Calu3 (cell line): ENCODE measurements at regions not wholly inside any gene's neighbourhood (a gene's known extent, or its start where the extent isn't known, plus 50 kb on each side); places are given as distances from the start of the nearest gene placed in this dataset.

ENCODE experiments used
- BruUV-seq: library from RNA; stranded (reverse); fragments of 400-500 nt; replicated peaks from 2 replicates; lab custom pipeline; 2021; lab: Mats Ljungman, UMichigan
- CTCF ChIA-PET: fragments of 300-600 bp; sonication (Branson Sonifier 250); formaldehyde crosslinking; loops from one replicate; lab custom pipeline; 2022; ENCODE audit warnings: antibody characterized with exemption; lab: Charles Lee
- DNase-seq: peaks from one replicate; pipeline ENCODE4 v3.0.0; 2022
- H3K27ac Mint-ChIP-seq: one replicate; pipeline ENCODE4 v1.8.0; 2022; ENCODE audit warnings: mixed read lengths; ENCODE audit not compliant: unreplicated experiment
- H3K27me3 Mint-ChIP-seq: one replicate; pipeline ENCODE4 v1.8.0; 2022; ENCODE audit warnings: mixed read lengths; ENCODE audit not compliant: unreplicated experiment
- H3K36me3 Mint-ChIP-seq: one replicate; pipeline ENCODE4 v1.8.0; 2022; ENCODE audit warnings: mild to moderate bottlenecking, moderate library complexity, mixed read lengths; ENCODE audit not compliant: insufficient read depth, unreplicated experiment
- H3K4me1 Mint-ChIP-seq: one replicate; pipeline ENCODE4 v1.8.0; 2022; ENCODE audit warnings: mild to moderate bottlenecking, low read depth, mixed read lengths; ENCODE audit not compliant: unreplicated experiment
- H3K4me3 Mint-ChIP-seq: one replicate; pipeline ENCODE4 v1.8.0; 2022; ENCODE audit warnings: mild to moderate bottlenecking, low read depth, moderate library complexity, mixed read lengths; ENCODE audit not compliant: unreplicated experiment
- H3K9me3 Mint-ChIP-seq: one replicate; pipeline ENCODE4 v1.8.0; 2022; ENCODE audit warnings: low read depth, mixed read lengths; ENCODE audit not compliant: unreplicated experiment
- CTCF ChIP-seq: fragments of 200-600 bp; IDR thresholded peaks from one replicate; pipeline ENCODE4 v1.8.0; 2022; ENCODE audit warnings: antibody characterized with exemption; ENCODE audit not compliant: unreplicated experiment
- intact Hi-C: fragments of 100-400 bp; cut with micrococcal nuclease; formaldehyde crosslinking; loops from one replicate; pipeline ENCODE4 v1.10.0; 2022; ENCODE audit not compliant: unreplicated experiment

DNA sequence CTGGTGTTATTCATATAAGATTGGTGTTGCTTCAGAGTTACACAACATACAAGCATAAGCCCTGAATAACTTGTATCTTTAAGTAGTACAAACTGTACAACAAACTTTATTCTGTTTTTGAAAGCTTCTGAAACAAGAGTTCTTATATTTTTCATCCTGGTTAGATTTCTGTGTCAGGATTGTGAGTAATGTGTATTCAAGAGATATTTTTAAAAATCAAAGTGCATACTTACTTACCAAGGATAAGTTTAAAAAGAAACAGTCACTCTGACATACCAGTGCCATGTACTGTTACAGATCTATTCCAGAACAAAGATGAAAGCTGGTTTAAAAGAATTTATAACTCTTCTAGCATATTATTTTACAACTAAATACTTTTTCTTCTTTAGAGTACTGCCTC is 755.1 kb downstream of the ZPLD1 start:
- CTCF ChIA-PET: no interaction called here
- no peak overlapping the region for H3K27ac Mint-ChIP-seq
- DNase-seq: no peak
- no peaks in the 10 kb centered on the region for H3K4me1 Mint-ChIP-seq
- no TSS peak for BruUV-seq
- H3K36me3 Mint-ChIP-seq: no peaks in the 10 kb centered on the region
- intact Hi-C loops: no loop called here
- H3K27me3 Mint-ChIP-seq: no peaks in the 10 kb centered on the region
- no peak for TF ChIP-seq CTCF
- H3K9me3 Mint-ChIP-seq: no peaks in the 10 kb centered on the region
- no peak overlapping the region for H3K4me3 Mint-ChIP-seq

- H3K36me3 Mint-ChIP-seq: no peaks in the 10 kb centered on the region
- no peaks in the 10 kb centered on the region for H3K27me3 Mint-ChIP-seq
- no TSS peak for BruUV-seq
- H3K4me1 Mint-ChIP-seq: no peaks in the 10 kb centered on the region
- H3K4me3 Mint-ChIP-seq: no peak overlapping the region
- TF ChIP-seq CTCF: no peak
- intact Hi-C loops: no loop called here
- no peak for DNase-seq
- no peaks in the 10 kb centered on the region for H3K9me3 Mint-ChIP-seq
- no peak overlapping the region for H3K27ac Mint-ChIP-seq
- CTCF ChIA-PET: no interaction called here
These were observed 760.4 kb downstream of the ZPLD1 start for GRCh38 chr3:103195216-103195615.

DNA sequence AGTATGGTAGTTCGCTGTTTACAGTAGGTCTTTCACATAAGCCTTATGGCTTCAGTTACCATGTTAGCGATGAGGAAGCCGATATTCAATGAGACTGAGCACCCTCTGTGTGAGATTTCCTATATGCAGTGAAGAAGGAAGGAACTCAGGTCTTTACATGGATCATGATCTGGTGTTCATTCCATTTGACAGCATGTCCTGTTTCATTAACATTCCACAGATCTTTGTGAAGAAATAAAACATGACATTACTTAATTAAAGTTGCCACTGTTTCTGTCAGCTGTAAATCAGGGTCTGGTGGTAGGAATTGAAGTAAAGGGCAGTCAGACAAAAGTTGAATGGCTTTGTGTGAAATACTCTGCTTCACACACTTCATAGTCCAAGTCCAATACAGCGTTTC is 768.6 kb downstream of the ZPLD1 start:
- CTCF ChIA-PET: no interaction called here
- intact Hi-C loops: no loop called here
- DNase-seq: no peak
- Mint-ChIP-seq H3K4me1 (no peaks in the 10 kb centered on the region), H3K9me3 (no peaks in the 10 kb centered on the region), H3K27ac (no peak overlapping the region), H3K4me3 (no peak overlapping the region), H3K27me3 (no peaks in the 10 kb centered on the region), H3K36me3 (no peaks in the 10 kb centered on the region)
- no peak for TF ChIP-seq CTCF
- no TSS peak for BruUV-seq

DNA sequence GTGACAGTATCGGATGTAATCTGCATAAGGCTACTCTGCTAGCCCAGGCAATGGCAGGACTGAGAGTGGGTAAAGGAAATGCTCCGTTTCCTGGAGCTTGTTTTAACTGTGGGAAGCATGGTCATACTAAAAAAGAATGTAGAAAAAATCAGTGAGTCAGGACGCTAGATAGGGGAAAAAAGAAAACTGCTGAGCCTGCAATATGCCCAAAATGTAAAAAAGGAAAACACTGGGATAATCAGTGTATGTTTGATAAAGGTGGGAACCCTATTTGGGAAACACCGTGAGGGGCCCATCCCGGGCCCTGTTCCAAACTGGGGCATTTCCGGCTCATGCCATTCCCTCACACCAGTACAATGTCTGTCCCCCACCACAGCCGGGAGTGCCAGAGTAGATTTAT is 775.8 kb downstream of the ZPLD1 start:
- TF ChIP-seq CTCF: no peak
- no peaks in the 10 kb centered on the region for H3K4me1 Mint-ChIP-seq
- DNase-seq: no peak
- H3K36me3 Mint-ChIP-seq: no peaks in the 10 kb centered on the region
- intact Hi-C loops: no loop called here
- H3K4me3 Mint-ChIP-seq: no peak overlapping the region
- no peaks in the 10 kb centered on the region for H3K27me3 Mint-ChIP-seq
- CTCF ChIA-PET: no interaction called here
- H3K9me3 Mint-ChIP-seq: no peaks in the 10 kb centered on the region
- no peak overlapping the region for H3K27ac Mint-ChIP-seq
- BruUV-seq: no TSS peak

DNA sequence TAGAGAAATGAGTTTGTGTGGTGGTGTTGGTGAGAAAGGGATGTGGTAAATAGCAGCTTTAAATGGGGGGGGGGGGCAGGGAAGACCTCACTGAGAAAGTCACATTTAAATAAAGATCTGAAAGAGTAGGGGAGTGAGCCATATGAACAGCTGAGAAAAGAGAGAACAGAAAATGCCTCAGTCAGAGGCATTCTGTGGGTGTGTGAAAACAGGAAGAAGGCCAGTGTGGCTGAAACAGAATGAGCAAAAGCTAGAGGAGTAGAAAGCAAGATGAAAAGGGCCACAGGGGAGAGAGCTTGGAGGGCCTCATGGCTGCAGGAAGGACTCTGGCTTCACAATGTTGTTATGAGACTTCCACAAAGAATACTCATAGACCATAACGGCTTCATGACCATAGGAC is 783.3 kb downstream of the ZPLD1 start:
- intact Hi-C loops: no loop called here
- Mint-ChIP-seq H3K9me3 (peaks cover 3% of the 10 kb centered on the region), H3K4me1 (no peaks in the 10 kb centered on the region), H3K4me3 (no peak overlapping the region), H3K27ac (no peak overlapping the region), H3K36me3 (no peaks in the 10 kb centered on the region), H3K27me3 (no peaks in the 10 kb centered on the region)
- BruUV-seq: no TSS peak
- CTCF ChIA-PET: no interaction called here
- DNase-seq: no peak
- TF ChIP-seq CTCF: no peak
